ENCODE measurements at regions not wholly inside any gene's neighbourhood (a gene's known extent, or its start where the extent isn't known, plus 50 kb on each side); places are given as distances from the start of the nearest gene placed in this dataset.
"Not testable (repeated sequence)": the region's sequence is repeated elsewhere in the genome, so short reads cannot be mapped to it uniquely, and the experiment has no call there.

GRCh38 chr9:40868437-40868836 lies 260.0 kb downstream of the FOXD4L6 start:
- TF ChIP-seq CTCF, POLR2A (IDR thresholded peaks at IDR 0.05): not testable (repeated sequence)
